Bronchial epithelial cell (primary cell): ENCODE measurements at regions not wholly inside any gene's neighbourhood (a gene's known extent, or its start where the extent isn't known, plus 50 kb on each side); places are given as distances from the start of the nearest gene placed in this dataset.

ENCODE experiments used
- DNase-seq: peaks from one replicate; pipeline ENCODE4 v3.0.0-alpha.2; 2010; ENCODE audit warnings: low read depth
- FAIRE-seq: peaks from 2 replicates; lab custom pipeline; 2011; peaks lifted over from hg19 to GRCh38; lab: Jason Lieb, UNC
- H3K27me3 ChIP-seq: 2 replicates; pipeline ENCODE4 v1.5.1; 2011; ENCODE audit warnings: low read length; ENCODE audit not compliant: control insufficient read depth, insufficient read depth
- H3K36me3 ChIP-seq: 2 replicates; pipeline ENCODE4 v1.5.1; 2011; ENCODE audit warnings: low read length; ENCODE audit not compliant: control insufficient read depth, insufficient read depth
- H3K4me3 ChIP-seq: 2 replicates; pipeline ENCODE4 v1.5.1; 2011; ENCODE audit warnings: mild to moderate bottlenecking, low read depth, low read length, control low read depth
- TF ChIP-seq, protein P1 (sequence below): IDR thresholded peaks from 2 replicates; pipeline ENCODE4 v1.5.1; 2011; ENCODE audit warnings: mild to moderate bottlenecking, moderate library complexity, low read length, control low read depth, inconsistent platforms; ENCODE audit not compliant: insufficient read depth, severe bottlenecking

DNA sequence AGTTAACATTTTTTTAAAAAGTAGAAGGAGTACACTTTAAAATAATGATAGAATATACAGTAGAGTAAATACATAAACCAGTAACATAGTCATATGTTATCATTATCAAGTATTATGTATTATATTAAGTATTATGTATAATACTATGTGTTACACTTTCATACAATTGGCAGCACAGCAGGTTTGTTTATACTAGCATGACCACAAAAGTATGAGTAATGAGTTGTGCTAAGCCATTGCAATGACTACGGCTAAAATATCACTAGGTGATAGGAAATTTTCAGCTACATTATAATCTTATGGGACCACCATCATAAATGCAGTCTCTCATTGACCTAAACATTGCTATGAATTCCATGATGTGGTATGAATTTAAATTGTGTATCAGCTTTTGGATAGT lies 506.0 kb downstream of the HTR1A start:
- DNase-seq (peak; percentile 56), FAIRE-seq (no peak)
- Histone ChIP-seq H3K27me3 (no peaks in the 10 kb centered on the region), H3K36me3 (no peaks in the 10 kb centered on the region), H3K4me3 (no peak overlapping the region)
- TF ChIP-seq, protein P1, sequence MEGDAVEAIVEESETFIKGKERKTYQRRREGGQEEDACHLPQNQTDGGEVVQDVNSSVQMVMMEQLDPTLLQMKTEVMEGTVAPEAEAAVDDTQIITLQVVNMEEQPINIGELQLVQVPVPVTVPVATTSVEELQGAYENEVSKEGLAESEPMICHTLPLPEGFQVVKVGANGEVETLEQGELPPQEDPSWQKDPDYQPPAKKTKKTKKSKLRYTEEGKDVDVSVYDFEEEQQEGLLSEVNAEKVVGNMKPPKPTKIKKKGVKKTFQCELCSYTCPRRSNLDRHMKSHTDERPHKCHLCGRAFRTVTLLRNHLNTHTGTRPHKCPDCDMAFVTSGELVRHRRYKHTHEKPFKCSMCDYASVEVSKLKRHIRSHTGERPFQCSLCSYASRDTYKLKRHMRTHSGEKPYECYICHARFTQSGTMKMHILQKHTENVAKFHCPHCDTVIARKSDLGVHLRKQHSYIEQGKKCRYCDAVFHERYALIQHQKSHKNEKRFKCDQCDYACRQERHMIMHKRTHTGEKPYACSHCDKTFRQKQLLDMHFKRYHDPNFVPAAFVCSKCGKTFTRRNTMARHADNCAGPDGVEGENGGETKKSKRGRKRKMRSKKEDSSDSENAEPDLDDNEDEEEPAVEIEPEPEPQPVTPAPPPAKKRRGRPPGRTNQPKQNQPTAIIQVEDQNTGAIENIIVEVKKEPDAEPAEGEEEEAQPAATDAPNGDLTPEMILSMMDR = no peak

DNA sequence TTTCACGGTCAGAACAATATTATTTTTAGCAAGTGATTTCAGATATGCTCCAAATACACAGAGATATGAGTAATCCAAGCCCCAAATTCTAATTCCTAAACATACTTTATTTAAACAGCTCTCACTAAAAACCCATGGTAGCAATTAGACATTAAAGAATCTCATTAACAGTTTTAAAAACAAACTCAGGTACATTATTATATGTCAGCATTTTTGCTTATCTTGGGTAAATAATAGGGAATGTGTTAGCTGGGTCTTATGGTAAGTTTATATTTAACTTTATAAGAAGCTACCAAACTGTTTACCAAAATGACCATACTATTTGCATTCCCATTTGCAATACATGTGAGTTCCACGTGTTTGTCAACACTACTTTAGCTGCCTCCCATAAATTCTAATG lies 511.1 kb downstream of the HTR1A start:
- FAIRE-seq = no peak
- Histone ChIP-seq H3K36me3 (no peaks in the 10 kb centered on the region), H3K27me3 (no peaks in the 10 kb centered on the region), H3K4me3 (no peak overlapping the region)
- TF ChIP-seq, protein P1 = no peak
- DNase-seq = no peak

DNA sequence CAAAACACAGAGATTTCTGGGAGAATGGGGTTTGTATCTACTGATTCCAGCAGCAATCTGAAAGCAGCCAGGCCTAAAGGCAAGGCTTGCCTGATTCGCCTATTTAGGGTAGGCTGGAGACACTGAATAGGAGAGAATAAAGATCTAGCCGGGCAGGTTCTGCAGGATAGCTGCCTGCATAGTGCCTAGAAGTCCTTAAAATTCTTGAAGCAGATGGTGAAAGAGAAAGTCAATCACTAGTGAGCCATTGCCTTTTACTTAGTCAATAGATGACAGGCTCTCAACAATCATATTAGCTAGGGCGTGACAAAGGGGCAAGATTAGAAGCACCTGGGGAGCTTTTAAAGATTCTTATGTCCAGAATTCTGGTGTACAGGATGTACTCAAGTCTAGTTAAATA lies 522.7 kb downstream of the HTR1A start:
- H3K4me3 ChIP-seq = no peak overlapping the region
- TF ChIP-seq, protein P1 = no peak
- DNase-seq (peak; percentile 7), FAIRE-seq (no peak)
- no peaks in the 10 kb centered on the region for H3K27me3 ChIP-seq
- no peaks in the 10 kb centered on the region for H3K36me3 ChIP-seq

DNA sequence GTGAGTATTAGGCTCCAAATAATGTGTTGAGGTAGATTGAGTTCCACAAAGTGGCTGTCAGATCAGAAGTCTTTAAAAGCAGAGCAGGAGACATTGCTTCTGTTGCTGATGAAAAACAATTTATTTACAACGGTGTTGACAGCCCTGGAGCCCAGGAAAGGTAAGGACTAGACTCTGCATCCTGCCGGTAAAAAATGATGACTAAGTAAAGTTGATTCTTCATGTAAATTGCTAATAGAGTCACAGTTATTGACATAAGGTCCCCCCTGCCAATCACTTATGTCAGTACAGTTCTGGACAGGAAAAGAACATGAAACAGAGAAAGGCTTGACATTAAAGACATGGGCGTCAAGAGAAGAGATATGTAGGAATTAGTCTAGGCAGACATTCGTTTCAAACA lies 552.5 kb downstream of the HTR1A start:
- Histone ChIP-seq H3K4me3 (no peak overlapping the region), H3K36me3 (no peaks in the 10 kb centered on the region), H3K27me3 (no peaks in the 10 kb centered on the region)
- FAIRE-seq = no peak
- TF ChIP-seq, protein P1 = no peak
- no peak for DNase-seq

DNA sequence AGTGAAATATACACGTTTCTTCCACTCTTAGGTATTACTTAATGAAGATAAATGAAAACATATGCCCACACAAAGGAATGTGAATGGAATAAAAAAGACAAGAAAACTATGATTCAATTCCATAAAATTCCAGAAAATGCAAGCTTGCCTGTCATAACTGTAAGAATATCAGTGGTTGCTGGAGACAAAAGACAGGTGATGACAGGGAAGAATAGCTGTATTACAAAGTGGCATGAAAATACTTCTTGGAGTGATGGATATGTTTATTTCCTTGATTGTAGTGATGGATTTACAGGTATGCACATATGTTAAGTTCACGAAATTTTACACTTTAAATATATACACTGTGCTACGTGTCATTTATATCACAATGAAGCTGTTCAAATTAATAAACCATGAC lies 553.3 kb downstream of the HTR1A start:
- TF ChIP-seq, protein P1 = no peak
- H3K36me3 ChIP-seq = no peaks in the 10 kb centered on the region
- no peaks in the 10 kb centered on the region for H3K27me3 ChIP-seq
- FAIRE-seq (no peak), DNase-seq (no peak)
- H3K4me3 ChIP-seq = no peak overlapping the region

DNA sequence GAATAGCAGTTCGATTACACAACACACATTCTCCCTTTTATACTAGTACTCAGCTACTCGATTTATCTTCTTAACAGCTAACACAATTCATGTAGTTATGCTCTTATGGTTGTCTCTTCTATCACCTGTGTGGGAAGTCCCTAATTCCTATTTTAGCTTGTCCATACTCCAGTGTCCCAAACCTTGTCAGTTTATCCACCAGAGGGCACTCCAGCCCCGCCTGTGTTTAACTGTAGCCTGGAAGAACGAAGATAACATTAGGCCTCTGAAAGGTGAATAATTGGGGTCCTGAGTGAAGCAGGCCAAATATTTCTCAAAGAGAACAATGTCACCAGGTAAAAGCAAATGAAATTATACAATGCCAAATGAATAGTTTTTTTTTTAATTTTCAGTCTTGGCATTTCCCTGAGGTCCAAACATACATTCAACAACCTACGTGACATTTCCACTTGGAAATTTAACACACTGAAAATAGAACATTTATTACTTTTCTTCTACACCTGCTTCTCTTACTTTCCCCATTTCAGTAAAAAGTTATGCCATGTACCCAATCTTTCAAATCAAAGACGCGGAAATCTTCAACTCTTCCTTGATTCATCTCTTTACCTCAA lies 560.7 kb downstream of the HTR1A start:
- FAIRE-seq = no peak
- Histone ChIP-seq H3K27me3 (no peaks in the 10 kb centered on the region), H3K4me3 (no peak overlapping the region), H3K36me3 (no peaks in the 10 kb centered on the region)
- DNase-seq = peak; percentile 52
- TF ChIP-seq, protein P1 = peak; percentile 72
